GM12891 (cell line): ENCODE measurements at regions not wholly inside any gene's neighbourhood (a gene's known extent, or its start where the extent isn't known, plus 50 kb on each side); places are given as distances from the start of the nearest gene placed in this dataset.

ENCODE experiments used
- POLR2A ChIP-seq: IDR thresholded peaks from 2 replicates; pipeline ENCODE4 v1.6.1; 2011; ENCODE audit warnings: low read depth, low read length, control low read depth
- POLR2AphosphoS5 ChIP-seq: IDR thresholded peaks from 2 replicates; pipeline ENCODE4 v1.6.1; 2011; ENCODE audit warnings: low read depth, low read length, control low read depth
- POU2F2 ChIP-seq: IDR thresholded peaks from 2 replicates; pipeline ENCODE4 v1.6.1; 2011; ENCODE audit warnings: low read depth, mild to moderate bottlenecking, control low read depth, low read length, moderate library complexity
- SPI1 ChIP-seq: IDR thresholded peaks from 2 replicates; pipeline ENCODE4 v1.6.1; 2011; ENCODE audit warnings: low read depth, low read length, control low read depth
- TAF1 ChIP-seq: IDR thresholded peaks from 2 replicates; pipeline ENCODE4 v1.6.1; 2011; ENCODE audit warnings: low read depth, low read length, control low read depth

DNA sequence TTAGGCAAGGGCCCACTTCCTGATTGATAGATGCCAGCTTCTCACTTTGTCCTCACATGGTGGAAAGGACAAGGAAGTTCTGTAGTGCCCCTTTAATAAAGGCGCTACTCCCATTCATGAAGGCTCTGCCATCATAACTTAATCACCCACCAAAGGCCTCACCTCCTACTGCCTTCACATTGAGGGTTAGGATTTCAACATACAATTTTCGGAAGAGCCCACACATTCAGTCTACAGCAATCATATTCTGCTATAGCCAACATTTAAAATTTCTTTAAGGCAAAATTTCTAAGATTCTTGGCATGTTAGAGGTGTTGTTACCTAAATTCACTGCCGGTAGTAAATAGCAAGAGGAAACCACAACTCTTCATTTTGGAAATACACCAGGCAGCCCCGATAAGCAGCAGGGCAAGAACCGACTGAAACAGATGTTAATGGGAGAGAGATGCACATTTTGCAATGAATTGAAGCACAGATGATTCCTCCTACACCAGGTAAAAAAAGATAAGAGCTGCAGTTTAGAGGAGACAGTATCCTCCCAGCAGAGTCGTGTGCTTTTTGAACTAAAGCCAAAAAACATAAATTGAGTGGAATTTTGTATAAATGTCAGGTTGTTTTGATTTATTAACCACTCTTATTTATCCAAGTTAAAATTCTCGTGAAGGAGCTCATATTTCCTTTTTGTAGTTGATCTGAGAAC lies 594.9 kb downstream of the KCTD8 start:
- no peak for TF ChIP-seq POLR2A
- TF ChIP-seq POLR2AphosphoS5 = no peak
- TF ChIP-seq SPI1 = no peak
- no peak for TF ChIP-seq TAF1
- TF ChIP-seq POU2F2 = no peak
